Tibial artery (tissue), 4 donors: ENCODE measurements at regions not wholly inside any gene's neighbourhood (a gene's known extent, or its start where the extent isn't known, plus 50 kb on each side); places are given as distances from the start of the nearest gene placed in this dataset.

ENCODE experiments used
- DNase-seq, 2 donors: peaks; one replicate each; pipeline ENCODE4 v3.0.0-alpha.2; 2019
- H3K27ac ChIP-seq, 2 donors: fragments of 200-600 bp; sonication (generic) in 1 of 2; 1 replicate in 1 of 2; 2 replicates in 1 of 2; pipeline ENCODE4 v1.5.1; 2018 to 2019; ENCODE audit warnings: mild to moderate bottlenecking in 1 of 2
- H3K27me3 ChIP-seq, 2 donors: fragments of 200-600 bp; sonication (generic) in 1 of 2; one replicate each; pipeline versions ENCODE4 v1.5.1 to v1.6.0; 2016 to 2019
- H3K36me3 ChIP-seq, 3 donors: fragments of 200-600 bp; sonication (generic) in 2 of 3; one replicate each; pipeline ENCODE4 v1.5.1; 2016 to 2019; ENCODE audit warnings: mild to moderate bottlenecking in 2 of 3
- H3K4me1 ChIP-seq, 4 donors: fragments of 200-600 bp; sonication (generic) in 2 of 4; 1 replicate in 3 of 4; 2 replicates in 1 of 4; pipeline ENCODE4 v1.5.1; 2016 to 2019
- H3K4me3 ChIP-seq, 2 donors: fragments of 200-600 bp; sonication (generic) in 1 of 2; 1 replicate in 1 of 2; 2 replicates in 1 of 2; pipeline ENCODE4 v1.5.1; 2018 to 2019; ENCODE audit warnings: mild to moderate bottlenecking in 2 of 2
- H3K9me3 ChIP-seq, 3 donors: fragments of 200-600 bp; sonication (generic) in 1 of 3; one replicate each; pipeline ENCODE4 v1.5.1; 2016 to 2019
- CTCF ChIP-seq, 2 experiments: fragments of 200-600 bp in 1 of 2; fragments of 450-650 bp in 1 of 2; IDR thresholded peaks; one replicate each; pipeline ENCODE4 v1.5.1; 2017 to 2019; ENCODE audit warnings: antibody characterized with exemption in 2 of 2, mild to moderate bottlenecking in 1 of 2, moderate library complexity in 1 of 2
- intact Hi-C: fragments of 100-400 bp; cut with DNase I; formaldehyde crosslinking; loops from one replicate; pipeline ENCODE4 v1.15.0; 2023; ENCODE audit warnings: low total_unique reads

- intact Hi-C loops: no loop called here
- TF ChIP-seq CTCF (IDR thresholded peaks at IDR 0.05): no peak
- Histone ChIP-seq H3K9me3 (no peaks in the 10 kb centered on the region), H3K27me3 (no peaks in the 10 kb centered on the region), H3K4me3 (no peak overlapping the region), H3K36me3 (no peaks in the 10 kb centered on the region), H3K27ac (no peak overlapping the region), H3K4me1 (no peaks in the 10 kb centered on the region)
- DNase-seq: no peak
These were observed 339.8 kb upstream of the RARB start for GRCh38 chr3:25088284-25088683.

- Histone ChIP-seq H3K27ac (no peak overlapping the region), H3K4me3 (no peak overlapping the region), H3K4me1 (no peaks in the 10 kb centered on the region), H3K9me3 (no peaks in the 10 kb centered on the region), H3K36me3 (no peaks in the 10 kb centered on the region), H3K27me3 (no peaks in the 10 kb centered on the region)
- intact Hi-C loops: no loop called here
- DNase-seq: no peak
- TF ChIP-seq CTCF (IDR thresholded peaks at IDR 0.05): no peak
These were observed 337.2 kb upstream of the RARB start for GRCh38 chr3:25090698-25091453.

DNA sequence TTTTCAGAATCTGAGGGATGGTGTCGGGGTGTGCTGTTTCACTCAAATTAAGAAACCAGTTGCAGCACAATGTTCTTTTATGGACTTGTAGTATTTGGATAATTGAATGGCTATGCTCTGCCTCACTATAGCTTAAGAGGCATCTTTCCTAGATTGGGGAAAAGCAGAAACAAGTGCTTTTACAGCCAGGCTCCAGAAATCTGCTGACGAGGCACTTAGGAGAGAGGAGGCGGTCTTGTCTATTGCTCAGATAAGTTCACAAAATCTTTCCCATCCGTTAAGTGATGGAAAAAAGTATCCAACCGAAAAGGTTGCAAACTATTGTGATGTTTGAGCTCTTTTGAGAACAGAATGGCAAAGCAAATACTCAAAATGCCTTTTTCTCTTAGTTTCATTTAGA, 336.1 kb upstream of the RARB start:
- DNase-seq: no peak
- Histone ChIP-seq H3K27me3 (no peaks in the 10 kb centered on the region), H3K9me3 (no peaks in the 10 kb centered on the region), H3K4me1 (no peaks in the 10 kb centered on the region), H3K4me3 (no peak overlapping the region), H3K27ac (no peak overlapping the region), H3K36me3 (no peaks in the 10 kb centered on the region)
- no peak for TF ChIP-seq CTCF (IDR thresholded peaks at IDR 0.05)
- intact Hi-C loops: no loop called here

DNA sequence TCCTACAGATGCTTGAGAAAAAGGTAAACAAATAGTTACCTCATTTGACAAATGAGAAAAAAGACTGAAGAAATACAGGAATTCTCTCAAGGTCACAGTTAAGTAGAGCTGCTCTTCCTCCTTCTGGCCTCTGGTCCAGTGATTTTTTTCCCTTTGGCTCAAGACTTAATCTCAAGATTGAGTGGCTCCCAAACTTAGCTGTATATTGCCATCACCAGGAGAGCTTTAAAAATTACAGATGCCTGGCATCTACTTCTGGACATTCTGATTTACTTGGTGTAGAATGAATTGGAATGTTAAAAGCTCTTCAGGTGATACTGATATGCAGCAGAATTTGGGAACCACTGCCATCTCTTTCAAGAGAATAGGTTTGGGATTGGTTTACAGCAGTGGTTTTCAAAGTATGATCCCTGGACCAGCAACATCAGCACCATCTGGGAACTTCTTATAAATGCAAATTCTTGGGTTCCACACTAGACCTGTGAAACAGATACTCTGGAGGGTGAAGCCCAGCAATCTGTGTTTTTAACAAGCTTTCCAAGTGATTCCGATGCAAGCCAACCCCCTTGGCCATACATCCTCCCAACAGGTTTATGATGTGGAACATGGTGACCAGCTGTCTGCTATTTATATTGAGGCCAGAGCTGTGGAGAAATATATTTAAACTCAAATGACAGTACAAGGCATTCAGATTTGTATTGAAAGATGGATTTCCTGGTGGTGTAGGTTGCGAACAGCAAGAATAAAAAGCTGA, 333.0 kb upstream of the RARB start:
- Histone ChIP-seq H3K36me3 (no peaks in the 10 kb centered on the region), H3K27me3 (no peaks in the 10 kb centered on the region), H3K9me3 (no peaks in the 10 kb centered on the region), H3K4me3 (no peak overlapping the region), H3K4me1 (no peaks in the 10 kb centered on the region), H3K27ac (no peak overlapping the region)
- no peak for DNase-seq
- no peak for TF ChIP-seq CTCF (IDR thresholded peaks at IDR 0.05)
- intact Hi-C loops: no loop called here

DNA sequence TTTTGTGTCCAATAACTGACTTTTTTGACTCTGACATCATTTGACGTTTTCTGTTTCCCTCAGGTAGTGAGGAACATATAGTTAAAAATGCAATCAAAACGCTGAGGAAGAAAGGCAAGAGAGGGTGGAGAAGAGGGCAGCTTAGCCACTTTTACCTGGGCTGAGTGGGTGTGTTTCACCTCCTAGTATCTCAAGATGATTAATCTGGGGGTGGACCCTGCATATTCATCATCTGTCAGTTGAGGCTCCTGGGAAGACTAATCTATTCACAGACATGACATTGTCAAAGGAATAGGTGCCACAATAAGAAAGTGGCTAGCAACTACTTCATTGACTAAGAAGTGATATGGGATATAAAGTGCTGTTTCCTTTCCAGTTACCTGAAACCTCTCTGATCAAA, 331.5 kb upstream of the RARB start:
- H3K4me1 ChIP-seq: no peaks in the 10 kb centered on the region
- H3K9me3 ChIP-seq: no peaks in the 10 kb centered on the region
- H3K4me3 ChIP-seq: no peak overlapping the region
- no peak overlapping the region for H3K27ac ChIP-seq
- no peaks in the 10 kb centered on the region for H3K27me3 ChIP-seq
- intact Hi-C loops: no loop called here
- no peak for DNase-seq
- H3K36me3 ChIP-seq: no peaks in the 10 kb centered on the region
- no peak for TF ChIP-seq CTCF (IDR thresholded peaks at IDR 0.05)
